ENCODE measurements at regions not wholly inside any gene's neighbourhood (a gene's known extent, or its start where the extent isn't known, plus 50 kb on each side); places are given as distances from the start of the nearest gene placed in this dataset.

DNA sequence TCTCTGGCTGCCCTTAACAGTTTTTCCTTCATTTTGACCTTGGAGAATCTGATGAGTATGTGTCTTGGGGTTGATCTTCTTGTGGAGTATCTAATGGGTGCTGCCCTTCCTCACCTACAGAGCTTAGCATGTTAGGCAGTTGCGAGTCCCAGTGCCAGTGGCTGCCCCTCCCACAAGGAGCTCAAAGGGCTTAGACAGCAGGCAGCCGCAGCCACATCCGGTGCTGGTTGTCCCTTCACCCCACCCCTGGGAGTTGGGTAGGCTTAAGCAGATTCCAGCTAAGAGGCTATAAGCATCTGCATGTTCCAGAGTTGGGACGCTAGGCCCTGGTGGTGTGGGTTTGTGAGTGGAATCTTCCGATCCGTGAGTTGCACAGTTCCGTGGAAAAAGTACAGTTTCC lies 322.1 kb upstream of the ARX start:
- H3K27ac ChIP-seq, result no peak overlapping the region

DNA sequence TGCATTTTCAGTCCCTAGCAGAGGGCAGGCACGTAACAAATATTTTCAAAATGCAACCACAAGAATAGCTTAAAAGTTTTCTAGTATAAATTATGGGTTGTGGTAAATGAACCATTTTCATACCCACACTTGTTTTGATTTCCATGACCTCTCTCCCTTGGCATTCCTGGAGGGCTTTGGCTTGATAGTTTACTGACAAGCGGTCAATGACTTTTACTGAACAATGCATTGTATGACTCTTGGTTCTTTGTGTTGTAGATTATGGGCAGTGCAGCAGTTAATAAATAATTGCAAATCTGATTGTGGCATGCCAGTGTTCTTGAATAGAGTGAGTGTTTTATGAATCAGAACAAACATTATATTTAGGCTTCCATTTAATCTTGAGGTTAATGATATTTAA lies 285.2 kb upstream of the ARX start:
- no peaks in the 10 kb centered on the region for H3K36me3 ChIP-seq (ENCODE audit: low read depth, missing control alignments)

More for the DNA sequence above, 322.1 kb upstream of the ARX start:
- intact Hi-C loops (cut with DNase I; ENCODE audit: low total_unique reads), result no loop called here
- no peak overlapping the region for H3K4me3 ChIP-seq
- TF ChIP-seq, protein P1, sequence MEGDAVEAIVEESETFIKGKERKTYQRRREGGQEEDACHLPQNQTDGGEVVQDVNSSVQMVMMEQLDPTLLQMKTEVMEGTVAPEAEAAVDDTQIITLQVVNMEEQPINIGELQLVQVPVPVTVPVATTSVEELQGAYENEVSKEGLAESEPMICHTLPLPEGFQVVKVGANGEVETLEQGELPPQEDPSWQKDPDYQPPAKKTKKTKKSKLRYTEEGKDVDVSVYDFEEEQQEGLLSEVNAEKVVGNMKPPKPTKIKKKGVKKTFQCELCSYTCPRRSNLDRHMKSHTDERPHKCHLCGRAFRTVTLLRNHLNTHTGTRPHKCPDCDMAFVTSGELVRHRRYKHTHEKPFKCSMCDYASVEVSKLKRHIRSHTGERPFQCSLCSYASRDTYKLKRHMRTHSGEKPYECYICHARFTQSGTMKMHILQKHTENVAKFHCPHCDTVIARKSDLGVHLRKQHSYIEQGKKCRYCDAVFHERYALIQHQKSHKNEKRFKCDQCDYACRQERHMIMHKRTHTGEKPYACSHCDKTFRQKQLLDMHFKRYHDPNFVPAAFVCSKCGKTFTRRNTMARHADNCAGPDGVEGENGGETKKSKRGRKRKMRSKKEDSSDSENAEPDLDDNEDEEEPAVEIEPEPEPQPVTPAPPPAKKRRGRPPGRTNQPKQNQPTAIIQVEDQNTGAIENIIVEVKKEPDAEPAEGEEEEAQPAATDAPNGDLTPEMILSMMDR (IDR thresholded peaks at IDR 0.05), result no peak
- TF ChIP-seq POLR2A (IDR thresholded peaks at IDR 0.05), result no peak
- 92 to 100% methylated on average over 1 to 7 of the region's 7 CpGs for WGBS, 2 donors
- no peaks in the 10 kb centered on the region for H3K36me3 ChIP-seq (ENCODE audit: low read depth, missing control alignments)
- no peaks in the 10 kb centered on the region for H3K4me1 ChIP-seq
- no peaks in the 10 kb centered on the region for H3K27me3 ChIP-seq
- DNase-seq, result no peak
- no peaks in the 10 kb centered on the region for H3K9me3 ChIP-seq

DNA sequence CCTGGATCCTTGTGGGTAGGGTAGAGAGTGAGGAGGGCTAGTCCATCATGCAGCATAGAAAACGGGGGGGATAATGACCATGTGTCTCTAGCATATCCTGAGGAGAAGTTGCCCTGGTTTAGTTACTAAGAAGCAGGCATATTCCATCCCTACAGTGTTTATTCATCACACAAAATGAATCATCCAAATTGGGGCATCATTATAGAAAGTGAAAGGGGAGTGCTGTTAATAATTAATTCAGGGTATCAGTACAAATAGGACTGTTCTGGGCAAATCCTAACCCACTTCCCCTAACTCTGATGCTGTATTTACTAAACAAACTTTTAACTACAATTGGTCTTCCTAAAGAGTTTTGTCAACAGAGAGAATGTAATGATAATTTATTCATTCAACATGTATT lies 281.1 kb upstream of the ARX start:
- no peak overlapping the region for H3K4me3 ChIP-seq
- no peak for DNase-seq
- H3K27me3 ChIP-seq, result no peaks in the 10 kb centered on the region
- 75 to 81% methylated on average over 1 of the region's 1 CpG for WGBS, 2 donors
- no peak for TF ChIP-seq POLR2A (IDR thresholded peaks at IDR 0.05)
- TF ChIP-seq, protein P1 (IDR thresholded peaks at IDR 0.05), result no peak
- intact Hi-C loops (cut with DNase I; ENCODE audit: low total_unique reads), result no loop called here
- no peaks in the 10 kb centered on the region for H3K4me1 ChIP-seq
- H3K9me3 ChIP-seq, result no peaks in the 10 kb centered on the region
- H3K27ac ChIP-seq, result no peak overlapping the region
- no peaks in the 10 kb centered on the region for H3K36me3 ChIP-seq (ENCODE audit: low read depth, missing control alignments)

More for the DNA sequence above, 285.2 kb upstream of the ARX start:
- H3K27me3 ChIP-seq, result no peaks in the 10 kb centered on the region
- DNase-seq, result no peak
- no peak overlapping the region for H3K4me3 ChIP-seq
- H3K9me3 ChIP-seq, result no peaks in the 10 kb centered on the region
- intact Hi-C loops (cut with DNase I; ENCODE audit: low total_unique reads), result no loop called here
- TF ChIP-seq POLR2A (IDR thresholded peaks at IDR 0.05), result no peak
- TF ChIP-seq, protein P1 (IDR thresholded peaks at IDR 0.05), result no peak
- WGBS, 2 donors, result 82 to 94% methylated on average over 2 of the region's 2 CpGs
- H3K27ac ChIP-seq, result no peak overlapping the region
- H3K4me1 ChIP-seq, result no peaks in the 10 kb centered on the region

DNA sequence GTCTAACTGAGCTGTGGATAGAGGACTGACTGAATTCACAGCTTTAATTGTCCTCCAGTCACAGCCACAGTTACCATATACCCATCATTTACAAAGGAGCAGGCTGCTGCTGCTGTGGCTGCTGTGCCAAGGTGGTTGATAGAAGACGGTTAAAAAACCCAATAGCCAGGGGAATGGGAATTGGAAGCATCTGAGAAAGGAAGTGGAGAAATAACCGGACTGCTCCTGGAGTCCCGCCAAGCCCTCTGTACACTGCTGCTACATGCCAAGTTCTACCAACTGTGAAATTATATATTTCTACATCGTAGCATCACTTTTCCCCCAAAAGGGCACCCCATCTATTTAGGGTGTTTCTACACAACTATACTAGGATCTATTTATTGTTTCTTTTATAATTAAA lies 279.7 kb upstream of the ARX start:
- no peak for DNase-seq

DNA sequence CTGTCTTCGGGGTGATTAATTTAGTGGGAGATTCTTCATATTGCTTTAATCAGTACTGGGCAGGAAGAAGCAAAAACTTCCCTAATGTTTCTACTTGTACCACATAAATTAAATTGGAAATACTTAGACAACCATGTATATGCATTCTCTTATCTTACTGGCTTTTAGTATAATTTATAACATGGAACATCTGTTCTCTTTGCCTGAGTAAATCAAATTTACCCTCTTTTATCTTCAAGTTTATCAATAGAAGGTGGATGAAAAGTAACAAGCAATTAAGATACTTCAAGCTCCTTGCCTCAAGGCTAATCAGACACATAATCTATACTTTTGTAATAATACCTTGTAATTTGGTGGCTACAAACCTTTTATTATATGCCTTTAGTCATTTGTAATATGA lies 274.4 kb upstream of the ARX start:
- no peak for DNase-seq
- no peak for TF ChIP-seq POLR2A (IDR thresholded peaks at IDR 0.05)
- TF ChIP-seq, protein P1 (IDR thresholded peaks at IDR 0.05), result no peak
- Histone ChIP-seq H3K27me3 (no peaks in the 10 kb centered on the region), H3K27ac (no peak overlapping the region), H3K9me3 (no peaks in the 10 kb centered on the region), H3K4me3 (no peak overlapping the region), H3K4me1 (no peaks in the 10 kb centered on the region), H3K36me3 (ENCODE audit: low read depth, missing control alignments) (no peaks in the 10 kb centered on the region)
- WGBS, 2 donors, result 40 to 46% methylated on average over 1 of the region's 1 CpG
- intact Hi-C loops (cut with DNase I; ENCODE audit: low total_unique reads), result no loop called here

More for the DNA sequence above, 279.7 kb upstream of the ARX start:
- H3K27me3 ChIP-seq, result no peaks in the 10 kb centered on the region
- no peak overlapping the region for H3K27ac ChIP-seq
- H3K4me3 ChIP-seq, result no peak overlapping the region
- no peaks in the 10 kb centered on the region for H3K36me3 ChIP-seq (ENCODE audit: low read depth, missing control alignments)
- intact Hi-C loops (cut with DNase I; ENCODE audit: low total_unique reads), result no loop called here
- 49% methylated on average over 4 of the region's 4 CpGs for WGBS, 2 donors
- no peaks in the 10 kb centered on the region for H3K4me1 ChIP-seq
- H3K9me3 ChIP-seq, result no peaks in the 10 kb centered on the region
- TF ChIP-seq, protein P1 (IDR thresholded peaks at IDR 0.05), result no peak
- no peak for TF ChIP-seq POLR2A (IDR thresholded peaks at IDR 0.05)
